SK-N-SH treated with all-trans-retinoic acid at 6 μM for 48 hours (cell line): ENCODE measurements at regions not wholly inside any gene's neighbourhood (a gene's known extent, or its start where the extent isn't known, plus 50 kb on each side); places are given as distances from the start of the nearest gene placed in this dataset.
"Not testable (repeated sequence)": the region's sequence is repeated elsewhere in the genome, so short reads cannot be mapped to it uniquely, and the experiment has no call there.

ENCODE experiments used
- ATAC-seq: fragments of 200-7000 bp; cut with Tn5 transposase; 3 replicates; pipeline ENCODE4 v1.9.1; 2020; ENCODE audit warnings: mild to moderate bottlenecking, moderate library complexity
- ARNTL ChIP-seq: fragments of 450-650 bp; formaldehyde crosslinking; IDR thresholded peaks from 2 replicates; pipeline ENCODE4 v1.5.0; 2020; ENCODE audit warnings: low read depth, mild to moderate bottlenecking, moderate library complexity, borderline replicate concordance
- BACH2 ChIP-seq: fragments of 250-450 bp; sonication (Bioruptor Pico); IDR thresholded peaks from 2 replicates; pipeline ENCODE4 v1.9.0; 2021; ENCODE audit warnings: mild to moderate bottlenecking, borderline replicate concordance
- CREB5 ChIP-seq: fragments of 250-450 bp; sonication (Bioruptor Pico); IDR thresholded peaks from 2 replicates; pipeline ENCODE4 v1.5.1; 2020; ENCODE audit warnings: low read depth, mild to moderate bottlenecking, moderate library complexity
- CSDC2 ChIP-seq: fragments of 250-450 bp; sonication (Bioruptor Pico); IDR thresholded peaks from 2 replicates; pipeline ENCODE4 v1.5.0; 2020; ENCODE audit warnings: mild to moderate bottlenecking, moderate library complexity
- CSRNP3 ChIP-seq: fragments of 250-450 bp; sonication (Bioruptor Pico); IDR thresholded peaks from 2 replicates; pipeline ENCODE4 v1.5.1; 2021; ENCODE audit warnings: mild to moderate bottlenecking, moderate library complexity
- ESRRG ChIP-seq: fragments of 250-450 bp; sonication (Bioruptor Pico); IDR thresholded peaks from 2 replicates; pipeline ENCODE4 v1.6.1; 2021; ENCODE audit warnings: mild to moderate bottlenecking
- ISL1 ChIP-seq: fragments of 250-450 bp; sonication (Bioruptor Pico); IDR thresholded peaks from 2 replicates; pipeline ENCODE4 v2.1.2; 2022; ENCODE audit warnings: mild to moderate bottlenecking, moderate library complexity
- OSR1 ChIP-seq: fragments of 250-450 bp; sonication (Bioruptor Pico); IDR thresholded peaks from 2 replicates; pipeline ENCODE4 v1.8.0; 2022; ENCODE audit warnings: moderate library complexity, mild to moderate bottlenecking, inconsistent platforms
- PATZ1 ChIP-seq: fragments of 250-450 bp; sonication (Bioruptor Pico); IDR thresholded peaks from 2 replicates; pipeline ENCODE4 v1.8.0; 2020; ENCODE audit warnings: mild to moderate bottlenecking, moderate library complexity, borderline replicate concordance
- PPARA ChIP-seq: fragments of 250-450 bp; sonication (Bioruptor Pico); IDR thresholded peaks from 2 replicates; pipeline ENCODE4 v1.5.0; 2020; ENCODE audit warnings: mild to moderate bottlenecking, borderline replicate concordance
- RARB ChIP-seq: fragments of 250-450 bp; sonication (Bioruptor Pico); IDR thresholded peaks from 2 replicates; pipeline ENCODE4 v1.8.0; 2021; ENCODE audit warnings: mild to moderate bottlenecking, moderate library complexity
- SNAI2 ChIP-seq: fragments of 250-450 bp; sonication (Bioruptor Pico); IDR thresholded peaks from 2 replicates; pipeline ENCODE4 v1.5.0; 2020; ENCODE audit warnings: mild to moderate bottlenecking, moderate library complexity
- TCF4 ChIP-seq: fragments of 250-450 bp; sonication (Bioruptor Pico); IDR thresholded peaks from 2 replicates; pipeline ENCODE4 v1.8.0; 2021; ENCODE audit warnings: mild to moderate bottlenecking, moderate library complexity, borderline replicate concordance
- TOX ChIP-seq: fragments of 250-450 bp; sonication (Bioruptor Pico); IDR thresholded peaks from 2 replicates; pipeline ENCODE4 v1.8.0; 2021; ENCODE audit warnings: mild to moderate bottlenecking, moderate library complexity, borderline replicate concordance
- ZC3H10 ChIP-seq: fragments of 250-450 bp; sonication (Bioruptor Pico); IDR thresholded peaks from 2 replicates; pipeline ENCODE4 v1.5.1; 2021; ENCODE audit warnings: mild to moderate bottlenecking, moderate library complexity
- ZFP3 ChIP-seq: fragments of 250-450 bp; sonication (Bioruptor Pico); IDR thresholded peaks from 2 replicates; pipeline ENCODE4 v1.5.0; 2020; ENCODE audit warnings: mild to moderate bottlenecking, moderate library complexity
- ZFP30 ChIP-seq: fragments of 450-650 bp; formaldehyde crosslinking; IDR thresholded peaks from 2 replicates; pipeline ENCODE4 v1.5.0; 2022; ENCODE audit warnings: mild to moderate bottlenecking, moderate library complexity
- ZNF565 ChIP-seq: fragments of 450-650 bp; formaldehyde crosslinking; conservative IDR thresholded peaks from 2 replicates; pipeline ENCODE4 v1.5.0; 2020; ENCODE audit warnings: low read depth, mild to moderate bottlenecking, moderate library complexity
- ZNF70 ChIP-seq: fragments of 450-650 bp; formaldehyde crosslinking; IDR thresholded peaks from 2 replicates; pipeline ENCODE4 v1.5.0; 2020; ENCODE audit warnings: mild to moderate bottlenecking, moderate library complexity
- TF ChIP-seq, protein P1 (sequence below): fragments of 250-450 bp; sonication (Bioruptor Pico); IDR thresholded peaks from 2 replicates; pipeline ENCODE4 v1.5.0; 2020; ENCODE audit warnings: mild to moderate bottlenecking, moderate library complexity

DNA sequence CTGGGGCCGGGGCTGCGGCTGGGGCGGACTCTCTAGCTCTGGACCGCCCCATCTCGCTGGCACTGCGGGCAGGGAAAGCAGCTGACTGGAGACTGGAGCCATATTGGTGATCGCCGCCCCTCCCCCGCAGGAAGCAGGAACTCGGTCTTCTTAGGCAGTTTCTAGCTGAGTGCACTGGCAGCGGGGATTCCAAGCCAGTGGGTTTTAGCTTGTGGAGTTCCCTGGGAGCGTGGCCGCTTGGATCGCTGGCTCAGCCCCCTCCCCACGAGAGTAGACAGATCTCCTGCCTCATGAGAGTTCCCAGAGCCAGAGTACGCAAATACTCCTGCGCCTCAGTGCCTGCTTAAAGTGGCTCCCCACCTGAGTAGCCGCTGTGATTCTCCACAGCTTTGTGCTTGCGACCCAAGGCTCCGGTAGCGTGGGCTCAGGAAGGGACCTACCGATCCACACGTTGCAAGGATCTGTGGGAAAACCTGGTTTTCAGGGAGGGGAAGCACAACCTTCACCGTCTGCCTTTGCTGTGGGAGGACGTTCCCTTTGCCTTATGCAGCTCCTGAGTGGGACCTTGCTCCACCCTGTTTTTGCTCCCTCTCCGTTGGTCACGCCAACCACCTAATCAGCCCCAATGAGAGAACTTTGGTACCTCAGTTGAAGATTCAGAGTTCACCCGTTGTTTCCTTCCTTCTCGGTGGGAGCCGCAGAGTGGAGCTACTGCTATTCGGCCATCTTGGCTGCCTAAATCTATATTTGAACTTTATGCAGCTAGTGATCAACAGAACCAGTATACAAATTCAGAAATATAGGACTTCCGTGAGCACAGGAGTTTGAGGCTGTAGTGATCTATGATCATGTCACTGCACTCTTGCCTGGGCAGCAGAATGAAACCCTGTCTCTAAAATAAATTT lies 803.9 kb upstream of the PCDH10 start:
- TF ChIP-seq ZNF565 (CRISPR knock-in tag) = no peak
- TF ChIP-seq, all 23 proteins: peak for 0
- no peak; the same call in 2 of the 3 replicates for ATAC-seq

DNA sequence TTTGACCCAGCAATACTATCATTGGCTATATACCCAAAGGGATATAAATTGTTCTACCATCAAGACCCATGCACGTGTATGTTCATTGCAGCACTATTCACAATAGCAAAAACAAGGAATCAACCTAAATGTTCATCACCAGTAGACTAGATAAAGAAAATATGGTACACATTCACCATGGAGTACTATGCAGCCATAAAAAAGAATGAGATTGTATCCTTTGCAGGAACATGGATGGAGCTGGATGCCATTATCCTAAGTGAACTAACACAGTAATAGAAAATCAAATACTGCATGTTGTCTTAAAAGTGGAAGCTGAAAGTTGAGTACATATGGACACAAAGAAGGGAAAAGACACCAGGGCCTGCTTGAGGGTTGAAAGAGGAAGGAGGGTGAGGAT lies 803.1 kb upstream of the PCDH10 start:
- TF ChIP-seq TOX (CRISPR knock-in tag) = no peak
- no peak for TF ChIP-seq OSR1 (CRISPR knock-in tag)
- TF ChIP-seq ISL1 = no peak
- TF ChIP-seq ZC3H10 (CRISPR knock-in tag) = no peak
- no peak for TF ChIP-seq ZFP3 (CRISPR knock-in tag)
- no peak for TF ChIP-seq ESRRG (CRISPR knock-in tag)
- TF ChIP-seq ZNF70 (CRISPR knock-in tag) = no peak
- no peak for ATAC-seq

GRCh38 chr4:132351606-132352005 lies 797.5 kb upstream of the PCDH10 start:
- not testable (repeated sequence) for ATAC-seq

DNA sequence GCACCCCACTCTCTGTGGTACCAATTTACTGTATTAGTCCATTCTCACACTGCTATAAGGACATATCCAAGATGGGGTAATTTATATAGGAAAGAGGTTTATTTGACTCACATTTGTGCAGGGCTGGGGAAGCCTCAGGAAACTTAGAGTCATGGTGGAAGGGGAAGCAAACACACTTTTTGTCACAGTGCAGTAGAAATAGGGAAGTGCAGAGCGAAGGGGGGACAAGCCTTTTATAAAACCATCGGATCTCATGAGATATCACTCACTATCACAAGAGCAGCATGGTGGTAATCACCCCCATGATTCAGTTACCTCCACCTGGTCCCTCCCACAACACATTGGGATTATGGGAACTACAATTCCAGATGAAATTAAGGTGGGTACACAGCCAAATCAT lies 766.9 kb upstream of the PCDH10 start:
- TF ChIP-seq ESRRG (CRISPR knock-in tag) (no peak), ZFP30 (CRISPR knock-in tag) (no peak), CSRNP3 (CRISPR knock-in tag) (no peak), TCF4 (no peak), TOX (CRISPR knock-in tag) (no peak), ARNTL (no peak), ZC3H10 (CRISPR knock-in tag) (no peak), BACH2 (CRISPR knock-in tag) (no peak)
- ATAC-seq = no peak

DNA sequence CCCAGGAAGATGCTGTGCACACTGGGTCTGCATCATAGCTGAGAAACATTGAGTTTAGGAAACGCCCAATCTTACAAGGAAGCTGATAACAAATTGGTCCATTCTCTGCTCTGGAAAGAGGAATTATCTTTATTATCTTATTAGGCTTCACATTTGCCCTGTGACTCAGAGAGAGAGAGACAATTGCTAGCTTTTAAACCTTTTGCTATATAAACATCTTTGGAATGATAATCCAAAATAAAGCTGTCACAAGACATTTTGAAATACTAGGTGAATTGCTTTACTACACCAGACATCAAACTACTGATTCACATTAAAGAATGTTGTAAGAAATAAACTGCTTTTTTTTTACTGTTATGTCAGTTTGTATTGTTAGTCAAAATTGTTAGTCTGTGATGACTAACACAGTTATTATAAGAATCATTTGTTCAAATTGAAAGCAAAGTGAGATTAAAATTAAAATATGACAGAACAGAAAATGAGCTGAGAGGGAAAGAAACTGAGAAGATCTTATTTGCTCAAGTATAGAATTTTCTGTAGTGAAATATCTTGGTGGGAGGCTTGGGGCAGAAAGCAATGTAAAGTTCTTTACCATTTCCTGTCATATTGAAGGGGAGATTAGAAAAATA lies 765.4 kb upstream of the PCDH10 start:
- TF ChIP-seq ZNF565 (CRISPR knock-in tag) (no peak), ZC3H10 (CRISPR knock-in tag) (no peak), BACH2 (CRISPR knock-in tag) (no peak), CSDC2 (CRISPR knock-in tag) (no peak)
- TF ChIP-seq, all 23 proteins: peak for 0
- ATAC-seq = no peak

GRCh38 chr4:132384709-132385108 lies 764.4 kb upstream of the PCDH10 start:
- TF ChIP-seq CREB5 (CRISPR knock-in tag) (no peak), PPARA (no peak), ZC3H10 (CRISPR knock-in tag) (no peak), ZNF70 (CRISPR knock-in tag) (no peak), CSDC2 (CRISPR knock-in tag) (no peak), ISL1 (no peak), TCF4 (no peak), PATZ1 (no peak), ZNF565 (CRISPR knock-in tag) (no peak), ESRRG (CRISPR knock-in tag) (no peak), OSR1 (CRISPR knock-in tag) (no peak), ARNTL (no peak), RARB (CRISPR knock-in tag) (no peak), TOX (CRISPR knock-in tag) (no peak), ZFP3 (CRISPR knock-in tag) (no peak), SNAI2 (CRISPR knock-in tag) (no peak)
- TF ChIP-seq, protein P1, sequence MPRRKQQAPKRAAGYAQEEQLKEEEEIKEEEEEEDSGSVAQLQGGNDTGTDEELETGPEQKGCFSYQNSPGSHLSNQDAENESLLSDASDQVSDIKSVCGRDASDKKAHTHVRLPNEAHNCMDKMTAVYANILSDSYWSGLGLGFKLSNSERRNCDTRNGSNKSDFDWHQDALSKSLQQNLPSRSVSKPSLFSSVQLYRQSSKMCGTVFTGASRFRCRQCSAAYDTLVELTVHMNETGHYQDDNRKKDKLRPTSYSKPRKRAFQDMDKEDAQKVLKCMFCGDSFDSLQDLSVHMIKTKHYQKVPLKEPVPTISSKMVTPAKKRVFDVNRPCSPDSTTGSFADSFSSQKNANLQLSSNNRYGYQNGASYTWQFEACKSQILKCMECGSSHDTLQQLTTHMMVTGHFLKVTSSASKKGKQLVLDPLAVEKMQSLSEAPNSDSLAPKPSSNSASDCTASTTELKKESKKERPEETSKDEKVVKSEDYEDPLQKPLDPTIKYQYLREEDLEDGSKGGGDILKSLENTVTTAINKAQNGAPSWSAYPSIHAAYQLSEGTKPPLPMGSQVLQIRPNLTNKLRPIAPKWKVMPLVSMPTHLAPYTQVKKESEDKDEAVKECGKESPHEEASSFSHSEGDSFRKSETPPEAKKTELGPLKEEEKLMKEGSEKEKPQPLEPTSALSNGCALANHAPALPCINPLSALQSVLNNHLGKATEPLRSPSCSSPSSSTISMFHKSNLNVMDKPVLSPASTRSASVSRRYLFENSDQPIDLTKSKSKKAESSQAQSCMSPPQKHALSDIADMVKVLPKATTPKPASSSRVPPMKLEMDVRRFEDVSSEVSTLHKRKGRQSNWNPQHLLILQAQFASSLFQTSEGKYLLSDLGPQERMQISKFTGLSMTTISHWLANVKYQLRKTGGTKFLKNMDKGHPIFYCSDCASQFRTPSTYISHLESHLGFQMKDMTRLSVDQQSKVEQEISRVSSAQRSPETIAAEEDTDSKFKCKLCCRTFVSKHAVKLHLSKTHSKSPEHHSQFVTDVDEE = no peak
- ATAC-seq = no peak
